B cell (primary cell): ENCODE measurements at regions not wholly inside any gene's neighbourhood (a gene's known extent, or its start where the extent isn't known, plus 50 kb on each side); places are given as distances from the start of the nearest gene placed in this dataset.

ENCODE experiments used
- ATAC-seq: fragments of 200-7000 bp; cut with Tn5 transposase; one replicate; pipeline ENCODE4 v1.10.0; 2021; ENCODE audit warnings: low read depth, mild to moderate bottlenecking, moderate number of reproducible peaks, moderate library complexity
- CTCF ChIA-PET: fragments of 350-600 bp; sonication (Branson Sonifier 250); formaldehyde crosslinking; loops from one replicate; lab custom pipeline; 2021; ENCODE audit warnings: antibody characterized with exemption, inconsistent platforms; lab: Charles Lee
- POLR2A ChIA-PET: fragments of 350-600 bp; sonication (Branson Sonifier 250); formaldehyde crosslinking; loops from one replicate; lab custom pipeline; 2021; ENCODE audit warnings: antibody characterized with exemption; lab: Charles Lee
- DNase-seq: peaks from one replicate; pipeline ENCODE4 v3.0.0; 2013
- H2AFZ ChIP-seq: 2 replicates; pipeline ENCODE4 v1.6.1; 2012; ENCODE audit warnings: mild to moderate bottlenecking, low read depth, low read length; ENCODE audit not compliant: insufficient read depth, poor library complexity, severe bottlenecking
- H3K27ac ChIP-seq, 2 donors: 1 replicate in 1 of 2; 2 replicates in 1 of 2; pipeline ENCODE4 v1.5.1; 2012 to 2013; ENCODE audit warnings: low read length in 2 of 2, mild to moderate bottlenecking in 2 of 2, moderate library complexity in 1 of 2
- H3K27me3 ChIP-seq, 4 experiments: fragments of 200-600 bp in 1 of 4; sonication (generic) in 1 of 4; replicated peaks in 1 of 4; 1 replicate in 2 of 4; 2 replicates in 2 of 4; pipeline versions ENCODE4 v1.6.1 to v1.7.0; 2013 to 2016; ENCODE audit warnings: low read length in 3 of 4, mild to moderate bottlenecking in 2 of 4, mixed read lengths in 1 of 4, moderate library complexity in 1 of 4; ENCODE audit not compliant: insufficient read depth in 4 of 4, control insufficient read depth in 3 of 4; ENCODE audit errors: control extremely low read depth in 1 of 4
- H3K36me3 ChIP-seq, 2 experiments: replicated peaks in 1 of 2; 1 replicate in 1 of 2; 2 replicates in 1 of 2; pipeline versions ENCODE4 v1.6.1 to v1.7.1; 2013; ENCODE audit warnings: low read length in 1 of 2; ENCODE audit not compliant: insufficient read depth in 2 of 2, control insufficient read depth in 1 of 2; ENCODE audit errors: control extremely low read depth in 1 of 2, extremely low read depth in 1 of 2
- H3K4me1 ChIP-seq, 2 donors: fragments of 200-600 bp in 1 of 2; sonication (generic) in 1 of 2; 1 replicate in 1 of 2; 2 replicates in 1 of 2; pipeline versions ENCODE4 v1.5.1 to v1.6.1; 2013 to 2017; ENCODE audit warnings: low read length in 2 of 2; ENCODE audit not compliant: control insufficient read depth in 2 of 2, insufficient read depth in 2 of 2
- H3K4me2 ChIP-seq: replicated peaks from 2 replicates; pipeline ENCODE3; 2012; ENCODE audit warnings: mild to moderate bottlenecking, low read depth, low read length; ENCODE audit not compliant: poor library complexity, severe bottlenecking
- H3K4me3 ChIP-seq, 5 experiments: fragments of 200-600 bp in 1 of 5; sonication (generic) in 1 of 5; 1 replicate in 3 of 5; 2 replicates in 2 of 5; pipeline versions ENCODE4 v1.5.1 to v1.7.0; 2011 to 2016; ENCODE audit warnings: low read length in 4 of 5, mild to moderate bottlenecking in 4 of 5, low read depth in 2 of 5, control low read depth in 1 of 5, moderate library complexity in 1 of 5; ENCODE audit not compliant: insufficient read depth in 1 of 5; ENCODE audit errors: control extremely low read depth in 1 of 5, extremely low read depth in 1 of 5
- H3K79me2 ChIP-seq: fragments of 200-600 bp; sonication (generic); one replicate; pipeline ENCODE4 v1.6.0; 2016; ENCODE audit warnings: low read length; ENCODE audit not compliant: control insufficient read depth, insufficient read depth
- H3K9ac ChIP-seq: fragments of 200-600 bp; sonication (generic); 2 replicates; pipeline ENCODE4 v1.6.1; 2017; ENCODE audit warnings: mild to moderate bottlenecking, low read length, moderate library complexity
- H3K9me3 ChIP-seq, 3 donors: one replicate each; pipeline versions ENCODE4 v1.6.1 to v1.7.1; 2013; ENCODE audit warnings: low read length in 2 of 3; ENCODE audit not compliant: control insufficient read depth in 2 of 3, insufficient read depth in 1 of 3; ENCODE audit errors: control extremely low read depth in 1 of 3
- H4K20me1 ChIP-seq: 2 replicates; pipeline ENCODE4 v1.6.0; 2012; ENCODE audit warnings: mild to moderate bottlenecking, low read length; ENCODE audit not compliant: insufficient read depth, control insufficient read depth, poor library complexity, severe bottlenecking
- H3K27ac Mint-ChIP-seq: one replicate; pipeline ENCODE4 v1.8.0; 2021; ENCODE audit warnings: mixed read lengths
- H3K27me3 Mint-ChIP-seq: one replicate; pipeline ENCODE4 v1.8.0; 2021; ENCODE audit warnings: mixed read lengths
- H3K4me1 Mint-ChIP-seq: one replicate; pipeline ENCODE4 v1.8.0; 2021; ENCODE audit warnings: mixed read lengths
- H3K4me3 Mint-ChIP-seq: one replicate; pipeline ENCODE4 v1.8.0; 2021; ENCODE audit warnings: mixed read lengths
- H3K9me3 Mint-ChIP-seq: one replicate; pipeline ENCODE4 v1.8.0; 2022; ENCODE audit warnings: mixed read lengths; ENCODE audit not compliant: insufficient read depth
- EZH2 ChIP-seq: IDR thresholded peaks from 2 replicates; pipeline ENCODE4 v1.6.1; 2012; ENCODE audit warnings: borderline replicate concordance, low read depth, mild to moderate bottlenecking, moderate library complexity, low read length; ENCODE audit not compliant: insufficient read depth, poor library complexity, severe bottlenecking
- WGBS: methylation state at CpG from one replicate; pipeline ENCODE4 v1.1.5; 2013; ENCODE audit warnings: missing lambda C conversion rate; ENCODE audit not compliant: insufficient coverage; 5-methylcytosine and 5-hydroxymethylcytosine counted together
- intact Hi-C: fragments of 100-400 bp; cut with micrococcal nuclease; formaldehyde crosslinking; loops from one replicate; pipeline ENCODE4 v1.10.0; 2022
- TF ChIP-seq, protein P1 (sequence below): fragments of 200-600 bp; IDR thresholded peaks from one replicate; pipeline ENCODE4 v1.8.0; 2022; ENCODE audit warnings: antibody characterized with exemption, mild to moderate bottlenecking

DNA sequence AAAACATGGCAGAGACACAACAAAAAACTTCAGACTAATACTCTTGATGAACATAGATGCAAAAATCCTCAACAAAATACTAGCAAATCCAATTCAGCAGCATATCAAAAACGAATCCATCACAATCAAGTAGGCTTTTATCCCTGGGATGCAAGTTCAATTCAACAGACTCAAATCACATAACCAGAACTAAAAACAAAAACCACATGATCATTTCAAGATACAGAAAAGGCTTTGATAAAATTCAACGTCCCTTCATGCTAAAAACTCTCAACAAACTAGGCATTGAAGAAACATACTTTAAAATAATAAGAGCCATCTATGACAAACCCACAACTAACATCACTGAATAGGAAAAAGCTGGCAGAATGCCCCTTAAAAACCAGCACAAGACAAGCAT, 93.6 kb downstream of the TUSC1 start:
- POLR2A ChIA-PET = no interaction called here
- intact Hi-C loops = no loop called here
- no peaks in the 10 kb centered on the region for H3K4me1 Mint-ChIP-seq

GRCh38 chr9:25573281-25573680, 105.0 kb downstream of the TUSC1 start:
- Histone ChIP-seq H4K20me1 (no peaks in the 10 kb centered on the region), H3K4me2 (no peak overlapping the region), H3K4me1 (no peaks in the 10 kb centered on the region), H2AFZ (no peak overlapping the region), H3K9me3 (no peaks in the 10 kb centered on the region), H3K79me2 (no peaks in the 10 kb centered on the region), H3K9ac (no peak overlapping the region), H3K36me3 (no peaks in the 10 kb centered on the region), H3K27ac (no peak overlapping the region), H3K27me3 (no peaks in the 10 kb centered on the region), H3K4me3 (no peak overlapping the region)
- ChIA-PET POLR2A (no interaction called here), CTCF (no interaction called here)
- Mint-ChIP-seq H3K4me1 (no peaks in the 10 kb centered on the region), H3K27me3 (no peaks in the 10 kb centered on the region), H3K4me3 (no peak overlapping the region), H3K9me3 (peaks cover 3% of the 10 kb centered on the region), H3K27ac (no peak overlapping the region)
- no peak for ATAC-seq
- 100% methylated on average over 2 of the region's 5 CpGs for WGBS
- TF ChIP-seq, protein P1, sequence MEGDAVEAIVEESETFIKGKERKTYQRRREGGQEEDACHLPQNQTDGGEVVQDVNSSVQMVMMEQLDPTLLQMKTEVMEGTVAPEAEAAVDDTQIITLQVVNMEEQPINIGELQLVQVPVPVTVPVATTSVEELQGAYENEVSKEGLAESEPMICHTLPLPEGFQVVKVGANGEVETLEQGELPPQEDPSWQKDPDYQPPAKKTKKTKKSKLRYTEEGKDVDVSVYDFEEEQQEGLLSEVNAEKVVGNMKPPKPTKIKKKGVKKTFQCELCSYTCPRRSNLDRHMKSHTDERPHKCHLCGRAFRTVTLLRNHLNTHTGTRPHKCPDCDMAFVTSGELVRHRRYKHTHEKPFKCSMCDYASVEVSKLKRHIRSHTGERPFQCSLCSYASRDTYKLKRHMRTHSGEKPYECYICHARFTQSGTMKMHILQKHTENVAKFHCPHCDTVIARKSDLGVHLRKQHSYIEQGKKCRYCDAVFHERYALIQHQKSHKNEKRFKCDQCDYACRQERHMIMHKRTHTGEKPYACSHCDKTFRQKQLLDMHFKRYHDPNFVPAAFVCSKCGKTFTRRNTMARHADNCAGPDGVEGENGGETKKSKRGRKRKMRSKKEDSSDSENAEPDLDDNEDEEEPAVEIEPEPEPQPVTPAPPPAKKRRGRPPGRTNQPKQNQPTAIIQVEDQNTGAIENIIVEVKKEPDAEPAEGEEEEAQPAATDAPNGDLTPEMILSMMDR = no peak
- TF ChIP-seq EZH2 = no peak
- intact Hi-C loops = no loop called here
- DNase-seq = no peak

More for the DNA sequence above, 93.6 kb downstream of the TUSC1 start:
- Histone ChIP-seq H3K27me3 (no peaks in the 10 kb centered on the region), H3K9me3 (peaks cover 0 to 3% (median 0%) of the 10 kb centered on the region in 3 donors), H2AFZ (no peak overlapping the region), H3K4me2 (no peak overlapping the region), H3K9ac (no peak overlapping the region), H3K4me1 (no peaks in the 10 kb centered on the region), H3K79me2 (no peaks in the 10 kb centered on the region), H4K20me1 (no peaks in the 10 kb centered on the region), H3K36me3 (no peaks in the 10 kb centered on the region), H3K27ac (no peak overlapping the region), H3K4me3 (no peak overlapping the region)
- TF ChIP-seq, protein P1 = no peak
- no peak for TF ChIP-seq EZH2
- Mint-ChIP-seq H3K4me3 (no peak overlapping the region), H3K9me3 (peaks cover 8% of the 10 kb centered on the region), H3K27me3 (no peaks in the 10 kb centered on the region), H3K27ac (no peak overlapping the region)
- CTCF ChIA-PET = no interaction called here
- DNase-seq (no peak), ATAC-seq (no peak)
- 56% methylated on average over 2 of the region's 2 CpGs for WGBS
